Smooth muscle cell of the brain vasculature (primary cell): ENCODE measurements at regions not wholly inside any gene's neighbourhood (a gene's known extent, or its start where the extent isn't known, plus 50 kb on each side); places are given as distances from the start of the nearest gene placed in this dataset.
"Not testable (repeated sequence)": the region's sequence is repeated elsewhere in the genome, so short reads cannot be mapped to it uniquely, and the experiment has no call there.

Experiments used
- DNase-seq: peaks from one replicate; pipeline ENCODE4 v3.0.0-alpha.2; 2012; ENCODE audit warnings: low read depth, low spot score

DNA sequence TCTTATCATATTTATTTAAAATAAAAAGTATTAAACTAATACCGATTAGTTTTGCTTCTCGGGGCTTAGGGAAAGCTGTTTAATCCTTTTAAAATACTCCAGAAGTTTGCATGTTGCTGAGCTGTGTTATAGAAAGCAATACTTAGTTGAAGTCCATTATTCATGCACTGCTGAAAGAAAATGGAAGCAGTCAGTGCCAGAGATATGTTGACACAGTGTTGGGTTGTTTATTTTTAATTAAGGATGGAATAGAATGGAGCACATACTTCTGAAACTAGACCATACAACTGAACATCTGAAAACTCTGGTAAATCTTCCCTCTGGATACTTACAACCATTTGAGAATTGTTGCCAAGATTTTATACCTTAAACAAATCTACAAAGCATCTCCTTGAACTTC, 282.7 kb upstream of the CCDC179 start:
- DNase-seq: no peak

DNA sequence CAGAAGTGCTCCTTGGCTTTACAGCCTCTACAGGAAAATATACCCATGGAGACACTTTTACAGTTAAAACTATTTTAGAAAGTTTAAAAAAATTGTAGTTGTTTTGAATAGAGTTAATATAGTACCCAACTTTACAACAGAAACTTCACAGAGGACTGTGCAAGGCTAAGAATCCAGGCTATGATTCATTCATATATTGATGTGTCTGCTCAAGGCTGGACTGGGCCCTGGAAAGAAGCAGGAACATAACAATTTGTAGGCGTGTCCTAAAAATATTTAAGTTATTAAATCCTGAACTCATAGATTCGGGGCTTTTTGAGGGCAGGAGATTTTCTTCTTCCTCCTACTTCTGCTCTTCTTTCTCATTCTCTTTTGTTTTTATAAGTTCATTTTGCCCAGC, 291.5 kb upstream of the CCDC179 start:
- DNase-seq: no peak

DNA sequence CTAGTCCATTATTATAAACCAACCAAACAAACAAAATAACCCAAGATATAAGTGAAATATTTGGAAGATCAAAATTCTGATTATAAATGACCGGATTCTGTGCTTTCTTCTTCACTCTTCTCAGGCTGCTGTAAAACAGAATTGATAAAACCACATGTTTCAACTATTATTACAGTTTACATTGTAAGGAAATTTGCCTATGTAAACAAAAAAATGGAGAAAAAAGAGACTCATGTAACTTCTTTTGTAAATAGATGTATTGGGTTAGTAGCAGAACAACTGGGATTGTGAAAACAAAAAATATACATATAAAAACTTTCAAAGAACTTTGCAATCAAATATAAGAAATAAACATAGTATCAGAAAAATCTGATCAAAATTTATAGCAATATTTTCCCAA, 295.2 kb upstream of the CCDC179 start:
- no peak for DNase-seq

DNA sequence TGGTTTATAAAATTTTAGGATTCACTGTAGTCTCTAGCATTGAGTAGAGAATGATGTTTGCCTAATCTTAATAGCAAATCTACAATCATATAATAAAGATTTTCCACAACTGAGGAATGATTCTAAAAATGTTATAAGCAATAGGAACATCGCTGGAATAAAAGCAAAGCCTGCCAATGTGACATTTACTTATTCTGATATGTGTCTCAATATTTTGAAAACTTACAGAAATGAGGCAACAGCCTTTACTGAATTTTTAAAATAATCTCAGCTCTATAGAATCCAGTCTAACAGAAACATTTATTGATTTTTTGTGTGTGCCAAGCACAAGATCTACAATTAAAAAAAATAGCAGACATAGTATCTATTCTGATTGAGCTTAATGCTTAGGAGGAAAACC, 303.7 kb upstream of the CCDC179 start:
- no peak for DNase-seq

DNA sequence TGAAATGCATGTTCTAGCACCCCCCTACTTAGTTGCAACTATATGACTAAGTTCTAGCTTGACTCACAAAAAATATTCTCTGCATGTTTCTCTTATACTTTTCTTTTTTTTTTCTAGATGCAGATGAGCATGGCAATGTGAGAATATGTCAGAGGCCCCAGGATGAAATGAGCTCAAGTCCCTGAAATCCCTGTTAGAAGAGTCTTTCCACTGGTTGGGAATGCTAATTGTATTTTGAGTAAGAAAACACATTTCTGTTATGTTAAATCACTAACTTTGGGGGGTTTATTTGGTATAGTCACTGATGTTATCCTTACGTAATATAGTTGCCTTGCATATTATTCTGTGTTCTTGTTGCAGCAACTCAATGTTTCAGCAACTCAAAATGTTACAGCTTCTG, 306.1 kb upstream of the CCDC179 start:
- DNase-seq: no peak

DNA sequence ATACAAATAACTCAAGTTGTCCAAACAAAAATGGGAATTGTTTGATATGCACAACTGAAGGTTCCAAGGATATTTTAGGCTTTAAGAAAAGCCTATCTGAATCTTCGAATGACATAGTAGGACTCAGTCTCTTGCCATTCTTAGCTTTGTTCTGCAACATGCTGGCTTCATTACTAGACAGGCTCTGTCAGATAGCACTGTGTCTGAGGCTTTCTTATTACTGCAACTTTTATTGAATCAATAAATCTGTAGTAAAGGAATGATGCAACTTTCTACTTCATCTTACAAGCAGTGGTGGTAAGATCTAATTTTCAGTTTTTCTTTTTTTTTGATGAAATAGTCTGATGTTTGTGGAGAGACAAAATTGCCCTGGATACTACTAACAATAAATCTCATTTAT, 319.3 kb upstream of the CCDC179 start:
- no peak for DNase-seq

DNA sequence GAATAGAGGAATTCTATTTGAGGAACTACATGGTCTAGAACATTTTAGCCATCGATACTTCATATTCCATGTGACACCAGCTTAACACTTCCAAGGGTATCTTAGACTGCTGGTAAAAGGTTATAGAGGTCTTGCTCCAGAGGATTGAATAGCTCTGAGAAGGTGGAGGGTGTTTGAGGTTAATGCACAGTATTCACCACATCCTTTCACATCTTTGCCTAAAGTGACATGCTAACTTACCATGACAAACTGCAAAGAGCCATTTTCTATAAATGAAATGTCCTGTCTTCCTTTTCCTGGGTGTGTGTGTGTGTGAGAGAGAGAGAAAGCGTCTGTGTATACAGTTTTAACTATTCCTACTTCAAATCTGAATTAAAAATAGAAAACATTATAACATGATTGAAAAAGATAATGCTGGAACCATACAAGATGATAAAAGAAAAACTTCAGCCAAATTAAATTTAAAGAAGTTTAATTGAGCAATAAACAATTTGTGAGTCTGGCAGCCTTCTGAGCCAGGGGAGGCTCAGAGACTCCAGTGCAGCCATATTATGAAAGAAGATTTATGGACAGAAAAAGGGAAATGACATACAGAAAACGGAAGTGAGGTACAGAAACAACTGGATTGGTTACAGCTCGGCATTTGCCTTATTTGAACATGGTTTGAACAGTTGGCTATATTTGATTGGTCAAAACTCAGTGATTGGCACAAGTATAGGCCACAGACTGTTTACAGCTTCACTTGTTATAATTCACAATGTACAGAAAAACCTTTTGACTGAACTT, 320.9 kb upstream of the CCDC179 start:
- no peak for DNase-seq

DNA sequence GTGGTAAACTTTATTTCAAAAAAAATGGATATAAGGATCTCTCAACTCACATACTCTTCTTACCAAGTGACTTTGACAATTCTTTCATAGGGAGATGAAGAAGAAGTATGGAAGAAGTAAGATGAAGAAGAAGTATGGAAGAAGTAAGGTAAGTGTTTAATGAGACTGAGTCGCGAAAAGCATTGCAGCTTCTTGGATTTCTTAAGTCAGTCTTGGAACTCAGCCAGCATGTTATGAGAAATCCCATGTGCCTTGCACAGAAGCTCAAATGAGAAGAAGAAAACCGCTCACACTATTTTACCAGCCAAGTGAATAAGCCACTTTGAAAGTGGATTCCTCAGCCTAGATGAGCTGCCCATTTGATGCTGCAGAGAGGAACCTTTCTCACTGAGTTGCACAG, 332.0 kb upstream of the CCDC179 start:
- DNase-seq: no peak

DNA sequence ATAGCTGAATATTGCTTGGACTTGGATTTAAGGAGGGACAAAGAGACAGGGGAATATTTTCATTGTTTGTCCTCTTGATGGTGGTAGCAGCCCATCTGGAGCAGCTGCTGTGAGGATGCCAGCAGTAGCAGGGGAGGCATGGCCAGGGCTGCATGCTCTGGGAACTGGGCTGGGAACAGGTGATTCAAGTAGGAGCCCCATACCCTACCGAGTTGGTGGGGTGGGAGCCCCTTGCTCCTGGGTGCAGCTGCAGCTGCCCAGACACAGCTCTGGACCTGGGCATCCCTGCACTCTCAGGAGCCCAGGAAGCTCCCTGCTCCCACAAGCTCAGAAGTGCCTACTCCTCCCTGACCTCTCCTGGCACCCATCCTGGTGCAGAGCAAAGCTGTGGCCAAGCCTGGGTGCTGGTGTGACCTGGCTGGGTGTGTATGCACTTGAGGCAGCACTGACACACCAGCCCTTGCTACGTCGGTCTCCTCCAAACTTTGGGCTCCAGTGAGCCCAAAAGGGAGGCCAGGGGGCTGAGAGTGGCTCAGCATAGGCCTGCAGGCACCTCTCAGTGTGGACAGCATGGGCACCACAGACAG, 341.8 kb upstream of the CCDC179 start:
- no peak for DNase-seq

DNA sequence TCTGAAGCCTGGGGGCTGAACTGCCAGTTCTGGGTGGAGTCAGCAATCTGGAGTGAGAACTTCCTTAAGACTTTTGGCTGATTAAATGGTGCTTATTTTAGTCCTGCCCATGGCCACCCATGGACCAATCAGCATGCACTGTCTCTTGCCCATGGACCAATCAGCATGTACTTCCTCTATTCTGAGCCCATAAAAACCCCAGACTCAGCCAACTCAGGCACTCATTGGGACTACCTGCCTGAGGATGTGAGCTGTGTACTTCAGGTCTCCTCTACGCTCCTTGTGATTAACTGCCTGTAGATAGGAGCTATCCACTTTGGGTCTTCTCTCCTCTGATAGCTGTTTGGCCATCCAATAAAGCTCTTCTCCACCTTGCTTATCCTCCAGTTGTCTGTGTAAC, 342.3 kb upstream of the CCDC179 start:
- no peak for DNase-seq

DNA sequence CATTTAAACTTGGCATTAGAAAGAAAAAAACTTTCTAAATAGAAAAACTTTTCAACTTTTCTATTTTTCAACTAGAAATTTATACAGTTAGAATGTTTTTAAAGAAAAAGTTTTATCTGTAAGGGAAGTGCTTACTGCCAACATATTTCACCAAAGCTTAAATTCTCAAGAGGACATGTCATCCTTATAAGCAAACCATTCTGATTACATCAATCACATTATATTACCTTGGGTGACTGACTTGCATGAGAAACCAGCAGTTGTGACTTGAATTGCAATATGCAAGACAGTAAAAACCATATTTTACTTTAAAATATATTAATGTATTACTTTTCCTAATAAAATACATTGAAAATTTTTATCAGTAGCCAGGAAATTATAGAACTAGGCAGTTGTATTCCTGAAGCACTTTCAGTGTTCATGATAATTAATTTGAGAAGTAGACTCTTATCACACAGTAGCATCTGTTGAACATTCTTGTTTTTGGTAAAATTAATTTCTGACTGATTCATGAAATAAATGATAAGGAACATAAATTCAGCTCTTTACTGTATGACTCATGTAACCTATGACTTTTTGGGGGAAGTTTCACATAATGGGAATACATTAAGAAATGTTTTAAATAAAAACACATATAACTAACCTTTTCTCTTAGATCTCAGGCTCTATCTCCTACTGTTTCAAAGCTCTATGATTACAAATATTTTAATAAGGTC, 345.0 kb upstream of the CCDC179 start:
- peak; percentile 2 for DNase-seq

DNA sequence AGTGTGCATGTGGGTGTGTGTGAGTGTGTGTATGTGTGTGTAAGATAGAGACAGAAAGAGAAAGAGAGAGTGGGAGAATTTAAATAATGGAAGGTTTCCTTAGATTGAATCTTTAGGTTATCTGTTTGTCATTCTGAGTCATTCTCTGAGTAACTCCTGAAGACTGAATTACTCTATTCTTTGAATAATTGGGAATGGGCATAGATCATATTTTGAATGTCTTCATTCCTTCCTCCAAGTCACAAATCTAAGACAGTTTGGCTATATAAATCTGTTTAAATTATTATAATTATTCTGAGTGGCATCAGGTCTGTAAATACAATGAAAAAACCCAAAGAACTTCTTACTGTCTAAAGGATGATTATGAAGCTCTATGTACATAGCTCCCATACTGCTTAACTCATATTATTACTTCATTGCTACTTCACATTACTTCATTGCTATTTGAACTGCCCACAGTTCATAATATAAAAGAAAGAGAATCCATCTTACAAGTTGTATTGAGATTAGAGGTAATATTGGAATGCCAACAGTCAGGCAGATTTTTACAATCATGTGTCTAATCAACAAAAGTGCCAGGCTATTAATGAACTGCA, 346.6 kb upstream of the CCDC179 start:
- DNase-seq: no peak

DNA sequence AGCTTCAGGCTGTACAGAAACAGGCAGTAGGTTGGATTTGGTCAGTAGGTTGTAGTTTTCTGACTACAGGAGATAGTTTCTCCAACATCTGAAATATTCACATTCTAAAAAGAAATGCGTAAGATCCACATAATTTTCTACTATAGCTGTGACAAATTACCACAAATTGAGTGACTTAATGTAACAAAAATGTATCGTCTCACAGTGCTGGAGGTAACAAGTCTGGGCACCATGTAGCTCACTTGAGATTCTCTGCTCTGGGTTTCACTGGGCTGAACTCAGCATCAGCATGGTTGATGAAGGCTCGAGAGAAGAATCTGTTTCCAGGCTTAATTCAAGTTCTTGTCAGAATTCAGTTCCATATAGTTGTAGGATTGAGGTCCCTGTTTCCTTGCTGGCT, 350.9 kb upstream of the CCDC179 start:
- DNase-seq: no peak

DNA sequence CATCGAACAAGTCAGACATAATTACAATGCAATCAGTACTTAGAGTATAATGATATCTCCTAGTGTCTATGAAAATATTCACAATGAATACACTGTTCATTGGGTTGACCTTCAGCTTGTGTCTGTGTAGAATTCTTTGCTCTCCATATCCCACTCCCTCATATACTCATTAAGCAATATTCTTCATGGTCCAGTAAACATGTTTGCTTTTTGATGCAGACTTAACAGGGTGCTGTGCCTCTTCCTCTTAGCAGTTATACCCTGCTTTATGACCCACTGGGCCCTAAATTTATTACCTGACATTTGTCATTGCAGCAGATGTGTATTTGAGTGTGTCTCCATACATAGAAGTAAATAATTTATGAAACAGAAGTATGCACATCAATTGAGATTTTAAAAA, 352.5 kb upstream of the CCDC179 start:
- DNase-seq: no peak

DNA sequence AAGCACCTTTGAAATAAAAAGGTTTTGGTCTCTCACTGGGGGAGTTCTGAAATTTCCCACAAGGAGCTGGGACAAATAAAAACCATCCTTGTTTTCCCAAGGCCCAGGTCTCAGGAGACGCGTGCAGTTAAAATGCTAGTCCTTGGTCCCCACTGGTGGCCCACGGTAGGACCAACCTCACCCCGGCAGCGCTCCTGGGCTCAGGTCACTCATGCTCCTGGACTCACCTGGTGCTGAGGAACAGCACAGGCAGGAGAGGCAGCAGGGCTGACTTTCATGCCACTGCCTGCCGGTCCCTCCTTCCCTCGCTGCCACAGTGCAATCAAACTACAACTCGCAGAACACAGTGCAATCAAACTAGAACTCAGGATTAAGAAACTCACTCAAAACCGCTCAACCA, 356.8 kb upstream of the CCDC179 start:
- no peak for DNase-seq

DNA sequence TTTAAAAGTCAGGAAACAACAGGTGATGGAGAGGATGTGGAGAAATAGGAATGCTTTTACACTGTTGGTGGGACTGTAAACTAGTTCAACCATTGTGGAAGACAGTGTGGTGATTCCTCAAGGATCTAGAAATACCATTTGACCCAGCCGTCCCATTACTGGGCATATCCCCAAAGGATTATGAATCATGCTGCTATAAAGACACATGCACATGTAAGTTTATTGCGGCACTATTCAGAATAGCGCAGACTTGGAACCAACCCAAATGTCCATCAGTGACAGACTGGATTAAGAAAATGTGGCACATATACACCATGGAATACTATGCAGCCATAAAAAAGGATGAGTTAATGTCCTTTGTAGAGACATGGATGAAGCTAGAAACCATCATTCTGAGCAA, 359.8 kb upstream of the CCDC179 start:
- not testable (repeated sequence) for DNase-seq

DNA sequence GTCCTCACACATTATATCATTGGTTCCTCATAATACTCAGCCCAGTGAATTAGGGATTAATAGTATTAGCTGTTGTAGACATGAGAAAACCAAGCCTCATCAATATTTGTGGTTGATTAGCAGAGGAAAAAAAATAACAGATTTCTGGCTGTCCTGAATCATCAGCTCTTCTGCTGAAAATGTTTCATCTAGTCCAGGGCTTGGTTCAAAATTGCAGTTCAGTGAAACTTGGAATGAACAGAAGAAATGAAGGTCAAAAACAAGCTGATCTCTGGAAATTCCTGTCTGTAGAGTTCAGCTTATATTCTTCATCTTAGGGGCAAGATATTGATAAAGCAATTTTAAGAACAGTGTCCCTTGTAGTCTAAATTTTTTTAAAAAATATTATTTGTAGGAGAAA, 361.1 kb upstream of the CCDC179 start:
- no peak for DNase-seq

DNA sequence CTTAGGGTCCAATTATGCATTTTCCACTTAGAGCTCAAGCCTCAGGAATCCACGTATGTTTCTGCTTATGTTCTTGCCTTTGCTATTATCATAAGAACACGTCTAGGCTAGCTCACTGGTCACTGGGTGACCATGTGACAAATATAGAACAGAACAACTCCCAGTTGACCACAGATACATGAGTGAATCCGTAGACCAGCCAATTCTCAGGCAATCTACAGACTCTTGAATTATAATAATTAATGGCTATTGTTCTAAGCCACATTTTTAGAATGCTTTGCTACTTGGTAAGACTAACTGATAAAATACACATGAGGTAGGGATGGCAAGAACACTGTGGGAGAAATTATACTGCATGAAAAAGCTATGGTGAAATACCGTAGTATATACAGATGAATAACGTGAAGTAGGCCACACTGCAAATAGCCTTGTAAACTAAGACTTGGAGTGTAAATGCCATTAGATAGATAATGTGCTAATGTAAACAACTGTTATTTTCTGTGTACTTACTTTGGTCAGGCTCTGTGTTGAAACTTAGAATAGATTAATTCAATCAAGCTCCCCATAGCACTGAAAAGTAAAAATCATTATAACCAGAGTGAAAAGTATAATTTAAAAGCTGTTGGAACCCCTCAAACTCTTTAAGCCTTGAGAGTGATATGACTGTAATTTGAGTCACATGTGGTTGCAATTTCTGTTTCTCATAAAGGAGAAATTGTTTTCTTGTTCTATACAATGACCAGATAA, 366.2 kb upstream of the CCDC179 start:
- DNase-seq: no peak

DNA sequence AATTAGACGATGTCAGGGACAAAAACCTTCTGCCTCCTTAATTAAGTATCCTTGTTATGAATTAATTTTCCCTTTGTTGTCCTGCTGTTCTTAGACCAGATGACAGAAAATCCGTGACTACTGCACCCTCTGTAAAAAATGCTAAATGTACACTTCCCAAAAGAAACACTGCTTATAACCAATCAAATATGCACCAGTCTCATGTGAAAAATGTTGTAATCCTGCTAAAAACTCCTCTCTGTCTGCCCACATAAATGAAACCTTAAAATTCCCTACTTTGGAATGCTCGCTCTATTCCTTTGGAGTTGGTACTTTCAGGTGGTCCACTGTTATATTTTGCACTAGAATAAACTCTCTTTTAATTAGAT, 366.8 kb upstream of the CCDC179 start:
- no peak for DNase-seq

DNA sequence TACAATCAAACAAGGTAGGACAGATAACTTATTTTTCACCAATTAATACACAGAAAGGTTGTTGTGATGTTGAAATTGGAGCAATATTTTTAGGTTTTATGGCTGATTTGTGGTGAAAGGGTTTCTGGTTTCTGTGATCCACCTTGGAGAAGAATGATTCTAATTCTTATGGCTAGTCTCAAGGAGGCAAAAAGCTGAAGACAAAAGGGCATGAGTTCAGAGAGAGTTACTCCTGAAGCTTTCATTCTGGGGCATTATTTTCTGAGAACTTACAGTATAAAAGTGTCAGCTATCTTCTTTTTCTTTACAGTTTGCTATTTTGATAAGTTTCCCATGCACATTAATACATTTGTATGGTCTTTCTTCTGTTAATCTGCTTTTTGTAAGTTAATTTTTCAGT, 372.4 kb upstream of the CCDC179 start:
- DNase-seq: peak; percentile 4

DNA sequence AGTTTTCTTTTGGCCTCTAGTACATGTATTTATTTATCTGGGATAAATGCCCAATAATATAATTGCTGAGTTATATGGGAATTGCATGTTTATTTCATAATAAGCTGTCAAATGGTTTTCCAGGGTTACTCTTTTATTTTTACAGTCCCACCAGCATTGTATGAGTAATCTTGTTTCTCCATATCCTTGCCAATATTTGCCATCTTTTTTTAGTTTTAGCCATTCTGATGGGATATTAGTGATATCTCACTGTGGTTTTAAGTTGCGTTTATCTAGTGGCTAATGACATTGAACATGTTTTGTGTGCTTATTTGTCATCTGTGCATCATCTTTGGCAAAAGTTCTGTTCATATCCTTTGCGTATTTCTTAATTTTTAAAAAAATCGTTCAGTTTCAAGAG, 372.8 kb upstream of the CCDC179 start:
- peak; percentile 40 for DNase-seq
